ENCODE measurements at regions not wholly inside any gene's neighbourhood (a gene's known extent, or its start where the extent isn't known, plus 50 kb on each side); places are given as distances from the start of the nearest gene placed in this dataset.

- intact Hi-C loops (cut with DNase I; ENCODE audit: low total_unique reads), result no loop called here
- WGBS, 2 donors, result 61 to 65% methylated on average over 5 of the region's 5 CpGs
- TF ChIP-seq CTCF (IDR thresholded peaks at IDR 0.05) (no peak), POLR2A (IDR thresholded peaks at IDR 0.05) (no peak)
Measured at GRCh38 chr6:12458558-12458957, 168.4 kb downstream of the EDN1 start.

GRCh38 chr6:12459945-12460661, 169.9 kb downstream of the EDN1 start:
- Histone ChIP-seq H3K4me3 (no peak overlapping the region), H3K36me3 (ENCODE audit: low read depth, missing control alignments) (no peaks in the 10 kb centered on the region), H3K9me3 (no peaks in the 10 kb centered on the region), H3K27ac (no peak overlapping the region), H3K4me1 (no peaks in the 10 kb centered on the region), H3K27me3 (no peaks in the 10 kb centered on the region)
- 75 to 79% methylated on average over 7 of the region's 7 CpGs for WGBS, 2 donors
- intact Hi-C loops (cut with DNase I; ENCODE audit: low total_unique reads), result no loop called here
- TF ChIP-seq POLR2A (IDR thresholded peaks at IDR 0.05) (no peak), CTCF (IDR thresholded peaks at IDR 0.05) (no peak)
- no peak for DNase-seq

More at GRCh38 chr6:12458558-12458957, 168.4 kb downstream of the EDN1 start:
- Histone ChIP-seq H3K36me3 (ENCODE audit: low read depth, missing control alignments) (no peaks in the 10 kb centered on the region), H3K9me3 (no peaks in the 10 kb centered on the region), H3K4me1 (no peaks in the 10 kb centered on the region), H3K27ac (no peak overlapping the region), H3K4me3 (no peak overlapping the region), H3K27me3 (no peaks in the 10 kb centered on the region)
- no peak for DNase-seq

GRCh38 chr6:12467706-12468670, 177.8 kb downstream of the EDN1 start:
- Histone ChIP-seq H3K36me3 (ENCODE audit: low read depth, missing control alignments) (no peaks in the 10 kb centered on the region), H3K27me3 (no peaks in the 10 kb centered on the region), H3K9me3 (no peaks in the 10 kb centered on the region), H3K4me1 (no peaks in the 10 kb centered on the region), H3K27ac (no peak overlapping the region), H3K4me3 (peak overlapping the region in 1 of 2 donors; percentile 17)
- 16 to 37% methylated on average over 8 of the region's 8 CpGs for WGBS, 2 donors
- intact Hi-C loops (cut with DNase I; ENCODE audit: low total_unique reads), result no loop called here
- no peak for DNase-seq
- TF ChIP-seq POLR2A (IDR thresholded peaks at IDR 0.05), result no peak
- no peak for TF ChIP-seq CTCF (IDR thresholded peaks at IDR 0.05)

GRCh38 chr6:12472601-12473038, 182.5 kb downstream of the EDN1 start:
- Histone ChIP-seq H3K4me3 (no peak overlapping the region), H3K36me3 (ENCODE audit: low read depth, missing control alignments) (no peaks in the 10 kb centered on the region), H3K27ac (no peak overlapping the region), H3K9me3 (no peaks in the 10 kb centered on the region), H3K27me3 (no peaks in the 10 kb centered on the region), H3K4me1 (no peaks in the 10 kb centered on the region)
- no peak for TF ChIP-seq POLR2A (IDR thresholded peaks at IDR 0.05)
- no peak for TF ChIP-seq CTCF (IDR thresholded peaks at IDR 0.05)
- WGBS, 2 donors, result 73 to 79% methylated on average over 4 of the region's 4 CpGs
- intact Hi-C loops (cut with DNase I; ENCODE audit: low total_unique reads), result no loop called here
- peak; percentile 17 for DNase-seq

Measured in testis (tissue), 2 donors.